GM12875 (cell line): ENCODE measurements at regions not wholly inside any gene's neighbourhood (a gene's known extent, or its start where the extent isn't known, plus 50 kb on each side); places are given as distances from the start of the nearest gene placed in this dataset.

ENCODE experiments used
- H3K4me3 ChIP-seq: one replicate; pipeline ENCODE4 v1.5.1; 2011; ENCODE audit warnings: low read depth, low read length, control low read depth
- TF ChIP-seq, protein P1 (sequence below): IDR thresholded peaks from 2 replicates; pipeline ENCODE4 v1.5.1; 2011; ENCODE audit warnings: low read depth, mild to moderate bottlenecking, control low read depth, inconsistent platforms, low read length, moderate library complexity, borderline replicate concordance; ENCODE audit not compliant: insufficient read depth

DNA sequence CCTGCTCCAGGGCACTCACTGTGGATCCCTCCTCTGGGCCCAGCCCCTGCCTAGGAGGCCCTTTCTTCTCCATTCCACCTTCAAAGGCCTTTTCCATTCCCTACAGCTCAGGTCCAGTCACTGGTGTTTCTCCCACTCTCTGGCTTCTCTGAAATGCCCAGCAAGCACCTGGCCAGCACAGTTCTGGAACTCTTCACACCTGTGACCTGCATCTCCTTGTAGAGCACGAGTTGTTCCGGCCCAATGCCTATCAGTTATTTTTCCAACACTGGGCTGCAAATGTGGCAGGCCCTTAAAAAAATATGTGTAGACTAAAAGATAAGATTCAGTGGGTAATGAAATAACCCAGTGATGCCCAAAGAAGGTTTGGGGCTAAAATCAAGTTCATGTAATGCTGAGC, 87.1 kb downstream of the PRLHR start:
- TF ChIP-seq, protein P1, sequence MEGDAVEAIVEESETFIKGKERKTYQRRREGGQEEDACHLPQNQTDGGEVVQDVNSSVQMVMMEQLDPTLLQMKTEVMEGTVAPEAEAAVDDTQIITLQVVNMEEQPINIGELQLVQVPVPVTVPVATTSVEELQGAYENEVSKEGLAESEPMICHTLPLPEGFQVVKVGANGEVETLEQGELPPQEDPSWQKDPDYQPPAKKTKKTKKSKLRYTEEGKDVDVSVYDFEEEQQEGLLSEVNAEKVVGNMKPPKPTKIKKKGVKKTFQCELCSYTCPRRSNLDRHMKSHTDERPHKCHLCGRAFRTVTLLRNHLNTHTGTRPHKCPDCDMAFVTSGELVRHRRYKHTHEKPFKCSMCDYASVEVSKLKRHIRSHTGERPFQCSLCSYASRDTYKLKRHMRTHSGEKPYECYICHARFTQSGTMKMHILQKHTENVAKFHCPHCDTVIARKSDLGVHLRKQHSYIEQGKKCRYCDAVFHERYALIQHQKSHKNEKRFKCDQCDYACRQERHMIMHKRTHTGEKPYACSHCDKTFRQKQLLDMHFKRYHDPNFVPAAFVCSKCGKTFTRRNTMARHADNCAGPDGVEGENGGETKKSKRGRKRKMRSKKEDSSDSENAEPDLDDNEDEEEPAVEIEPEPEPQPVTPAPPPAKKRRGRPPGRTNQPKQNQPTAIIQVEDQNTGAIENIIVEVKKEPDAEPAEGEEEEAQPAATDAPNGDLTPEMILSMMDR, result no peak
- H3K4me3 ChIP-seq, result no peak overlapping the region

DNA sequence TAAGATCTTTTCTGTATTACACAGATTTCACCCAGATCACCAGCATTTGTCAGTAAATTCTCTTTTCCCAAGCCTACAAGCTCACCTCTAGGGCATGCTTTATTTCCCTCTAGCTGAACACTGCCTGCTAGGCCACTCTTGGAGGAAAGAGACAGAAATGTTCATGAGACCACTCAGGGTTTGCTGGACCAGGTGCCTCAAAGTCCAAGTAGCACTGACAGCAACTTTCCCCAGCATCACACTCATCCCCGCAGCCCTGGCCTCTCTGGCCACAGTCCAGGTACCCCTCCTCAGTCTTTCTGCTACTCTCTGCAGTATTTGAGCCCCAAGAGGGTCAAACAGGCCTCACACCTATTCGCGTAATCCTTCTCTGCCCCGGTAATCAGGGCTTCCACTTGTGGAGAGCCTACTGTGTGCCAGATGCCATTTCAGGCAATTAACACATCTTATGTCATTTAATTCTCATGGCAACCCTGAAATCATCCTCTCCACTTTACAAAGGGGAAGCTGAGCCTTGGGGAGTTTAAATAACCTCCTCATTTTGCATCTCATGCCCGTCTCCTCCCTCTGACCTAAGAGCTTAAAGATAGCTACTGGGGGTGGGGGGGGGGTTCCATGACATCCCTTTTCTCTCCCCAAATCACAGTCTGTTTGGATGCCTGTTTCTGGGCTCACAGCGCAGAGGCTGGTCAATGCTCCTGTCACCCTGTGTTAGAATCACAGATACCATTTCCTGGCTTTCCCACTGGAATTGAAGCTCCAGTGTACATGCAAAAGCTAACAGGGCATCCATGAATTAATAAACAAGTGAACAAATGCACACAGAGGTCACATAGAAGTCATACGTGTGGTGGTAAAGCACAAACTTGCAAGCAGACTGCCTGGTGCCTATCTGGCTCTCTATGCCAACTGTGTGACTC, 88.5 kb downstream of the PRLHR start:
- TF ChIP-seq, protein P1, result no peak
- H3K4me3 ChIP-seq, result no peak overlapping the region

DNA sequence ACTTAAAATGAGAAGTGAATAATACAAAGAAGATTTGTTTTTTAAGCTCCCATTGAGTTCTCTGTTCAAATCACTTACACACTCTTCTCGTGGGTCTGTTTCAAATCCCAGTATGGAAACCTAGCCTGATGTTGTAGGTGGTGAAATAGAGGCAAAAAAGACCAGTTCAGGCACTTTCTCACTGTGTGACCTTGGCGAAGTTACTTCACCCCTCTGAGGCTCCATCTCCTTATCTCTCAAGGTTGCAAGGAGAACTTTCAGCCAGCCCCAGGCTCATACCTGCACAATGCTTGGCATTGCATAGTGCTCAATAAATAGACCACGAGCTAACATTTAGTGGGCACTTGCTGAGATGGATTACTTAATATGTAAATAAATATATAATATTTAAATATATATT, 90.1 kb downstream of the PRLHR start:
- TF ChIP-seq, protein P1, result no peak
- H3K4me3 ChIP-seq, result no peak overlapping the region

DNA sequence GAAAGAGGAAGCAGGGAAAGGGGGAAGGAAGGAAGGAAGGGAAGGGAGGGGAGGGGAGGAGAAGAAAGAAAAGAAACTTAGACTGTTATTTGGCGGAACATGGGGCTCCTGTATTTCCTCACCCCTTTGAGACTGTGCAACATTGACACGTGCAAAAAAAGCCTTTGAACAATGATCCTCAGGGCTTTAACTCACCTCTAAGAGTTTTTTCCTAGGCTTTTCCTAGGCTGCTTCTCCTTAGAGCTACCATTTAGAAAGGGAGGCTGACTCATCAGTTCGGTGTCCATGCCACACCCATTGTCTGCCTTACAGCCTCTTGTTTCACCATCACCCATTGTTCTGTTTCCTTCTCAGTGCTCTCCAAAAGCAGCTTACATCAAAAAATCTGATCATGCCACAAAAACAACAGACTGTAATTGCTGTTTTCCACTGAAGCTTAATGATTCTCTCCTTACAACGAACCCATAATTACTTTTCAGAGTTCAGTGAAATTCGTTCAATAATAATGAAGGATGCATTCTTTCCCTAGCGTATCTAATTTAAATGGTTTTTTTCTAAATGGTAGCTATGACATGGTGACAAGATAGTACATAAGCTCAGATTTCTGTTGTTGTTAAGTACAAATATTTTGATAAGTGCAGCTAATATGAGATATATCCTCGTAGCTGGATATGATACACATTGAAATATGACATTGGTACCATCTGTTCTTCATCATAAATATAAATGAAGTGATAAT, 90.8 kb downstream of the PRLHR start:
- H3K4me3 ChIP-seq, result no peak overlapping the region
- TF ChIP-seq, protein P1, result no peak

DNA sequence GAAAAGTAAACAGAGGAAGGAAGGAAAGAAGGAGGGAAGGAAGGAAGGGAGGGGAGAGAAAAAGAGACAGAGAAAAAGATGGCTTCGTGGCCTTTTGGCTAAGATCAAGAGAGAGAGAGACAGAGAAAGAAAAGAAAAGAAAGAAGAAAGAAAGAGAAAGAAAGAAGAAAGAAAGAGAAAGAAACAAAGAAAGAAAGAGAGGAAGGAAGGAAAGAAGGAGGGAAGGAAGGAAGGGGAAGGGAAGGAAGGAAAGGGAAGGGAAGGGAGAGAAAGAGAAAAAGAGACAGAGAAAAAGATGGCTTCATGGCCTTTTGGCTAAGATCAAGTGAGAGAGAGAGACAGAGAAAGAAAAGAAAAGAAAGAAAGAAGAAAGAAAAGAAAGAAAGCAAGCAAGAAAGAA, 91.4 kb downstream of the PRLHR start:
- no peak overlapping the region for H3K4me3 ChIP-seq
- TF ChIP-seq, protein P1, result no peak

DNA sequence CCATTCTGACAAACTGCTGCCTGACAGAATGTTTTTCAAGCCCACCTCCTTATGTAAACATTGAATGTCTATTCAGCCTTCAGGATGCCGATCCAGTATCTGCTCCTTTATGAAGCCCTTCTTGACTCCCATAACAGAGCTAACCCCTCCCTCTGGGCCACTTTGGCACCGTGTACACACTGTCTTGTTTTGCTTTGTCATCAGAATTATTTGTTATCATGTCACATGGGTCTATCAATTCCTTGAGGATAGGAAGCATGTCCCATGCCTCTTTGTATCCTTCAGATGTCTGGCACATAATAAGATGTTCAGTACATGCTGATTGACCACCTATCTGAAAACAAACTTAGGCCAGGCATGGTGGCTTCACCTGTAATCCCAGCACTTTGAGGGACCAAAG, 92.3 kb downstream of the PRLHR start:
- H3K4me3 ChIP-seq, result no peak overlapping the region
- TF ChIP-seq, protein P1, result no peak
